ENCODE measurements at regions not wholly inside any gene's neighbourhood (a gene's known extent, or its start where the extent isn't known, plus 50 kb on each side); places are given as distances from the start of the nearest gene placed in this dataset.

GRCh38 chr11:127332896-127333295 is 332.3 kb upstream of the KIRREL3 start:
- TF ChIP-seq, protein P1, sequence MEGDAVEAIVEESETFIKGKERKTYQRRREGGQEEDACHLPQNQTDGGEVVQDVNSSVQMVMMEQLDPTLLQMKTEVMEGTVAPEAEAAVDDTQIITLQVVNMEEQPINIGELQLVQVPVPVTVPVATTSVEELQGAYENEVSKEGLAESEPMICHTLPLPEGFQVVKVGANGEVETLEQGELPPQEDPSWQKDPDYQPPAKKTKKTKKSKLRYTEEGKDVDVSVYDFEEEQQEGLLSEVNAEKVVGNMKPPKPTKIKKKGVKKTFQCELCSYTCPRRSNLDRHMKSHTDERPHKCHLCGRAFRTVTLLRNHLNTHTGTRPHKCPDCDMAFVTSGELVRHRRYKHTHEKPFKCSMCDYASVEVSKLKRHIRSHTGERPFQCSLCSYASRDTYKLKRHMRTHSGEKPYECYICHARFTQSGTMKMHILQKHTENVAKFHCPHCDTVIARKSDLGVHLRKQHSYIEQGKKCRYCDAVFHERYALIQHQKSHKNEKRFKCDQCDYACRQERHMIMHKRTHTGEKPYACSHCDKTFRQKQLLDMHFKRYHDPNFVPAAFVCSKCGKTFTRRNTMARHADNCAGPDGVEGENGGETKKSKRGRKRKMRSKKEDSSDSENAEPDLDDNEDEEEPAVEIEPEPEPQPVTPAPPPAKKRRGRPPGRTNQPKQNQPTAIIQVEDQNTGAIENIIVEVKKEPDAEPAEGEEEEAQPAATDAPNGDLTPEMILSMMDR (IDR thresholded peaks at IDR 0.05; ENCODE audit: low read depth, low read length): no peak
- no peak for TF ChIP-seq EZH2phosphoT487 (IDR thresholded peaks at IDR 0.05; ENCODE audit: low read depth)

Data from OCI-LY3 (cell line).